PC-3 (cell line): ENCODE measurements at regions not wholly inside any gene's neighbourhood (a gene's known extent, or its start where the extent isn't known, plus 50 kb on each side); places are given as distances from the start of the nearest gene placed in this dataset.

ENCODE experiments used
- CTCF ChIP-seq: fragments of 300-600 bp; sonication (generic); conservative IDR thresholded peaks from 2 replicates; pipeline ENCODE4 v1.5.1; 2017; ENCODE audit warnings: antibody characterized with exemption, low read depth, mild to moderate bottlenecking, low read length
- EZH2 ChIP-seq: fragments of 300-600 bp; sonication (generic); IDR thresholded peaks from one replicate; pipeline ENCODE4 v1.6.1; 2017; ENCODE audit warnings: antibody characterized with exemption, mild to moderate bottlenecking, low read length; ENCODE audit not compliant: unreplicated experiment

GRCh38 chr6:139648430-139649000 lies 274.1 kb upstream of the CITED2 start:
- TF ChIP-seq EZH2 (no peak), CTCF (no peak)
